ENCODE measurements at regions not wholly inside any gene's neighbourhood (a gene's known extent, or its start where the extent isn't known, plus 50 kb on each side); places are given as distances from the start of the nearest gene placed in this dataset.
"Not testable (repeated sequence)": the region's sequence is repeated elsewhere in the genome, so short reads cannot be mapped to it uniquely, and the experiment has no call there.

- TF ChIP-seq, protein P1, sequence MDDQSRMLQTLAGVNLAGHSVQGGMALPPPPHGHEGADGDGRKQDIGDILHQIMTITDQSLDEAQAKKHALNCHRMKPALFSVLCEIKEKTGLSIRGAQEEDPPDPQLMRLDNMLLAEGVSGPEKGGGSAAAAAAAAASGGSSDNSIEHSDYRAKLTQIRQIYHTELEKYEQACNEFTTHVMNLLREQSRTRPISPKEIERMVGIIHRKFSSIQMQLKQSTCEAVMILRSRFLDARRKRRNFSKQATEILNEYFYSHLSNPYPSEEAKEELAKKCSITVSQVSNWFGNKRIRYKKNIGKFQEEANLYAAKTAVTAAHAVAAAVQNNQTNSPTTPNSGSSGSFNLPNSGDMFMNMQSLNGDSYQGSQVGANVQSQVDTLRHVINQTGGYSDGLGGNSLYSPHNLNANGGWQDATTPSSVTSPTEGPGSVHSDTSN (IDR thresholded peaks at IDR 0.05), result no peak
Measured at GRCh38 chr9:78905986-78906755, 609.2 kb downstream of the PSAT1 start (continued).

DNA sequence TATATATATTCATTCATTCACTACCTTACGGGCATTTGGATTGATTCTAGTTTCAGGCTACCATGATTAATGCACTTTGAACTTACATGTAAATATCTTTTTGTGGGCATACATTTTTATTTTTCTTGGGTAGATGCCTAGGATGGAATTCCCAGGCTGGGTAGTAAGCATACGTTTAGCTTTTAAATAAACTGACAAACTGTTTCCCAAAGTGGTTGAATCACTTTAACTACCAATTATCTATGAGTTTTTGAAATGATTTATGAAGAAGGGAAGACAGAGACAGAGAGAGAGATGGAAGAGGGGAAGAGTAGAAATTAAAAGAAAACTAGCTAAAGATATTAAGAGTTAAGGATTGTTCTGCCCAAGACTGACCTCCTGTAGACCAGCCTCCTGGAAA is 612.6 kb downstream of the PSAT1 start:
- Histone ChIP-seq H3K4me3 (no peak overlapping the region), H3K4me1 (no peaks in the 10 kb centered on the region), H3K27ac (no peak overlapping the region), H3K9me3 (peaks cover 8% of the 10 kb centered on the region; the same call in 1 of the 3 replicates), H3K4me2 (no peak overlapping the region)
- FAIRE-seq (no peak), DNase-seq (ENCODE audit: low read depth in 1 of 2, low spot score in 1 of 2) (no peak), ATAC-seq (no peak)
- ChIA-PET POLR2A (no interaction called here), CTCF (no interaction called here)
- TF ChIP-seq SREBF2 (IDR thresholded peaks at IDR 0.05) (no peak), HES2 (IDR thresholded peaks at IDR 0.05) (no peak), ZSCAN20 (CRISPR knock-in tag; IDR thresholded peaks at IDR 0.05) (no peak), CTCF (IDR thresholded peaks at IDR 0.05) (no peak), ESRRA (IDR thresholded peaks at IDR 0.05; ENCODE audit: borderline replicate concordance, low read length) (no peak), ZNF302 (CRISPR knock-in tag; IDR thresholded peaks at IDR 0.05) (no peak), NR3C1 (IDR thresholded peaks at IDR 0.05) (no peak), POLR2AphosphoS2 (conservative IDR thresholded peaks at IDR 0.05; ENCODE audit: low read length) (no peak)
- WGBS (ENCODE audit: missing lambda C conversion rate), result 63% methylated on average over 2 of the region's 2 CpGs

GRCh38 chr9:78916884-78917283 is 620.0 kb downstream of the PSAT1 start:
- CTCF ChIA-PET; ATAC-seq; FAIRE-seq; POLR2A ChIA-PET; DNase-seq (ENCODE audit: low read depth in 1 of 2, low spot score in 1 of 2); H3K4me2 ChIP-seq; H3K4me1 ChIP-seq; H3K27ac ChIP-seq; H3K4me3 ChIP-seq: not testable (repeated sequence)
- WGBS (ENCODE audit: missing lambda C conversion rate), result 86% methylated on average over 2 of the region's 2 CpGs
- peak; percentile 69 for TF ChIP-seq ZFP36 (IDR thresholded peaks at IDR 0.05; ENCODE audit: borderline replicate concordance, partially characterized antibody)
- peaks cover 30% of the 10 kb centered on the region for H3K9me3 ChIP-seq

- no peak for TF ChIP-seq ZC3H11A (IDR thresholded peaks at IDR 0.05)
- TF ChIP-seq POLR2AphosphoS2 (conservative IDR thresholded peaks at IDR 0.05; ENCODE audit: low read length), result no peak
- TF ChIP-seq HDAC2 (IDR thresholded peaks at IDR 0.05), result no peak
- no peak for TF ChIP-seq ZNF302 (CRISPR knock-in tag; IDR thresholded peaks at IDR 0.05)
- TF ChIP-seq ZFP36 (IDR thresholded peaks at IDR 0.05; ENCODE audit: borderline replicate concordance, partially characterized antibody), result no peak
- TF ChIP-seq RNF2 (IDR thresholded peaks at IDR 0.05; ENCODE audit: borderline replicate concordance, low read depth), result no peak
- TF ChIP-seq KDM5A (IDR thresholded peaks at IDR 0.05), result no peak
- TF ChIP-seq ESRRA (IDR thresholded peaks at IDR 0.05; ENCODE audit: borderline replicate concordance, low read length), result no peak
- TF ChIP-seq JUNB (IDR thresholded peaks at IDR 0.05), result no peak
- TF ChIP-seq KDM1A (IDR thresholded peaks at IDR 0.05; ENCODE audit: low read depth), result no peak
- no peak for TF ChIP-seq JUN (IDR thresholded peaks at IDR 0.05)
- TF ChIP-seq, protein P2, sequence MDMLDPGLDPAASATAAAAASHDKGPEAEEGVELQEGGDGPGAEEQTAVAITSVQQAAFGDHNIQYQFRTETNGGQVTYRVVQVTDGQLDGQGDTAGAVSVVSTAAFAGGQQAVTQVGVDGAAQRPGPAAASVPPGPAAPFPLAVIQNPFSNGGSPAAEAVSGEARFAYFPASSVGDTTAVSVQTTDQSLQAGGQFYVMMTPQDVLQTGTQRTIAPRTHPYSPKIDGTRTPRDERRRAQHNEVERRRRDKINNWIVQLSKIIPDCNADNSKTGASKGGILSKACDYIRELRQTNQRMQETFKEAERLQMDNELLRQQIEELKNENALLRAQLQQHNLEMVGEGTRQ (IDR thresholded peaks at IDR 0.05), result no peak
- TF ChIP-seq, protein P3, sequence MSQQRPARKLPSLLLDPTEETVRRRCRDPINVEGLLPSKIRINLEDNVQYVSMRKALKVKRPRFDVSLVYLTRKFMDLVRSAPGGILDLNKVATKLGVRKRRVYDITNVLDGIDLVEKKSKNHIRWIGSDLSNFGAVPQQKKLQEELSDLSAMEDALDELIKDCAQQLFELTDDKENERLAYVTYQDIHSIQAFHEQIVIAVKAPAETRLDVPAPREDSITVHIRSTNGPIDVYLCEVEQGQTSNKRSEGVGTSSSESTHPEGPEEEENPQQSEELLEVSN (IDR thresholded peaks at IDR 0.05; ENCODE audit: borderline replicate concordance, low read depth), result no peak
- FAIRE-seq (no peak), DNase-seq (ENCODE audit: low read depth in 1 of 2, low spot score in 1 of 2) (no peak), ATAC-seq (no peak)
- Histone ChIP-seq H3K4me3 (no peak overlapping the region), H3K4me1 (peaks cover 14% of the 10 kb centered on the region), H3K9me3 (peaks cover 30% of the 10 kb centered on the region), H3K4me2 (no peak overlapping the region), H3K27ac (no peak overlapping the region)
- ChIA-PET CTCF (no interaction called here), POLR2A (no interaction called here)
- WGBS (ENCODE audit: missing lambda C conversion rate), result 72% methylated on average over 3 of the region's 3 CpGs
Measured at GRCh38 chr9:78918976-78919375, 622.1 kb downstream of the PSAT1 start.
